ENCODE measurements at regions not wholly inside any gene's neighbourhood (a gene's known extent, or its start where the extent isn't known, plus 50 kb on each side); places are given as distances from the start of the nearest gene placed in this dataset.

DNA sequence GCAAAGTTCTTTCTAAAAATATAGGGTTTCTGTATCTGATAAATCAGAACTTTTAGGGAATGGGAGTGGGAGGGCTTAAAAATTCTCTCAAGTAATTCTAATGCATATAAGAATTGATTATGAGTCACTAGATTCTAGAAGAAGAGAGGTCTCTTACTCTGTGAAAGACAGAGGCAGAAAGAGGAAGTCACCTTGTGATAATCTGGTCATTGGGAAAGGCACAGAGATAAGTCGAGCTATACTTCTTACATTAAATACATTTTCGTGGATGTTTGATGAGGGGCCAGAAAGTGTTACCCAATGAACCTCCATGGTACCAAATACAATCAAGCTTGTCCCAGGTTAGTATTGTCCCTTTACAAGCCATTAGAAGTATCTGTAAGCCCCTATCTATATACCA is 134.4 kb downstream of the MAD2L1 start:
- DNase-seq (ENCODE audit: low spot score): no peak

- no peak for DNase-seq (ENCODE audit: low spot score)
These were observed 136.1 kb downstream of the MAD2L1 start for GRCh38 chr4:119930546-119930945.

GRCh38 chr4:119921830-119922229 is 144.8 kb downstream of the MAD2L1 start:
- no peak for DNase-seq (ENCODE audit: low spot score)

DNA sequence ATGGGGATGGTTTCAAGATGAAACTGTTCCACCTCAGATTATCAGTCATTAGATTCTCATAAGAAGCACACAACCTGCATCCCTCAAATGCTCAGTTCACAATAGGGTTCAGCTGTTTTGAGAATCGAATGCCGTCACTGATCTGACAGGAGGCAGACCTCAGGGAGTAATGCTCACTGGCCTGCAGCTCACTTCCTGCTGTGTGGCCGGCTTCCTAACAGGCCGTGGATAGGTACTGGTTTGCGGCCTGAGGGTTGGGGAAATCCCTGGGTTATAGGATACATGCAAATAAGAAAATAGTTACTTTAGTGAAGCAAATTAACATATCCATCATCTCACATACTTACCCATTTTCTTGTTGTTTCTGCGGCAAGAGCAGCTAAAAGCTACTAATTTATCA is 160.4 kb downstream of the MAD2L1 start:
- no peak for DNase-seq (ENCODE audit: low spot score)

DNA sequence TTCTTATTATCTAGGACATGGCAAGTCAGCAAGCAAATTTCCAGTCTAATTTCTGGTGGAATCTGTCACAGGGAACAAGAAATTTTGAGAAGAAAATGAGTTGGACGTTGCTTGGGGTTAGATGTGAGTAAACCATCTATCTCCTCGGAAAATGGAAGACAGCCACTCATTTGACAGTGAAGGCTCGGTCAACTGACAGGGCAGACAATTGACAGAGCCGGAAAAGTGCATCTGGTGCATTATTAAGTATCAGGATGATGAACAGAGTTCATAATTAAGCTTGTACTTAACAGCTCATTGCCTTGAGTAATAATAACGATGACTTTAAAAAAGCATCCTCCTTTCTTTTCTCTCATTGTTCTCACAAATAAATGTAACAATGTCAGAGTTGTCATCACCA is 168.4 kb downstream of the MAD2L1 start:
- DNase-seq (ENCODE audit: low spot score): no peak

DNA sequence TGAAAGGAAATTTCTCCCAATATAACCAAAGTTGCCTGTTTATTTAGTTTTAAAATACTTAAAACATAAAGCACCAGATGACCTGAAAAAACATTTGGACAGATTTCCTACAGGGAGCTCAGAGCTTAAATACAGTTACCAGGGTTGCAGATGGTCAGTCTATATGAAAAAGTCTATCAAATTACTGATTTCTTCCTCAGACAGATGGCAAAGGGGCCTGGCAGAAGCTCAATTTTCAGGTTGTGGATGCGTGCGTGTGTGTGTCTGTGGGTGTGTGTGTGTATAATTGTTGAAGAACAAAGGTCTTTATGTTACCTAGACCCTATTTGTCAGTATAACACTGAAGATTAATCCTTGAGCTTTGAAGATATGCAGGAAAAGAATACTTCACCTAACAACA is 169.4 kb downstream of the MAD2L1 start:
- no peak for DNase-seq (ENCODE audit: low spot score)

- no peak for DNase-seq (ENCODE audit: low spot score)
These were observed 171.9 kb downstream of the MAD2L1 start for GRCh38 chr4:119894650-119895208.

DNA sequence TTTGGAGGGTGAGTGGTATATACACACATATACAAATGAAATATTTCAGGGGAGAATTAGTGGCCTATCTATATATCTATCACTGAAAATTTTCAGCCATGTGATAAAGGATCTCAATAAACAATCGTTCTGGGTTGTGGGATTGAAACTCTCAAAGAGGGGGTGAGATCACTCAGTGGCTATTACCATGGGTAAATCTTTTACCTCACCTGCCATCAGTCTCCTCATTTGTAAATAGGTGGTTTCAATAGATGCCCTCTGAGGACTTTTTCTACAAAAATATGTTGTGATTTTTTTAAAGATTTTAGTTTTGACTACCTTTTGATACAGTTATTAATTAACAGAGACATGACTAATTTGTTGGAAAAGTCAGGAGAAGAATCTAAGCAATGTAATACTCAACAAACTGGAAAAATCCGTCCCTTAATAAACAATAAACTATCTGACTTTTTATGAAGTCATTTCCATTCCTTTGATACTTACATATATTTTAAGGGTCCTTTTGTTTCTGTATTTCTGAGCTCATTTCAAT is 192.8 kb downstream of the MAD2L1 start:
- no peak for DNase-seq (ENCODE audit: low spot score)

- DNase-seq (ENCODE audit: low spot score): no peak
These were observed 193.5 kb downstream of the MAD2L1 start for GRCh38 chr4:119873132-119873531.

- no peak for DNase-seq (ENCODE audit: low spot score)
These were observed 194.2 kb downstream of the MAD2L1 start for GRCh38 chr4:119872371-119873016.

- DNase-seq (ENCODE audit: low spot score): no peak
These were observed 195.8 kb downstream of the MAD2L1 start for GRCh38 chr4:119870856-119871255.

- DNase-seq (ENCODE audit: low spot score): no peak
These were observed 200.9 kb downstream of the MAD2L1 start for GRCh38 chr4:119865789-119866188.

GRCh38 chr4:119865389-119865788 is 201.3 kb downstream of the MAD2L1 start:
- no peak for DNase-seq (ENCODE audit: low spot score)

DNA sequence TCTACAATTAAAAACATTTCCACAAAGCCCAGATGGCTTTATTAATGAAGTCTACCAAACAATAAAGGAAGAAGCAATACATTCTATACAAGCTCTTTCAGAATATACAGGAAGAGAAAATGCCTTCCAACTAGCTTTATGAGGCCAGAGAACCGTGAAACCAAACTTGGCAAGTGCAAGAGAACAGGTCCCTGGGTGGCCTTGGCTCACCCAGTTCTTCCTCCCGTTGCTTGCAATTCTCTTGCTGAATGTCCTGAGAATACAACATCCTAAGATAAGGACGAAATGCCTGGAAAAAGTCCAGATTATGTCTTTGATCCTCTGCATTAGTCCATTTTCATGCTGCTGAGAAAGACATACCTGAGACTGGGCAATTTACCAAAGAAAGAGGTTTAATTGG is 204.9 kb downstream of the MAD2L1 start:
- no peak for DNase-seq (ENCODE audit: low spot score)

DNA sequence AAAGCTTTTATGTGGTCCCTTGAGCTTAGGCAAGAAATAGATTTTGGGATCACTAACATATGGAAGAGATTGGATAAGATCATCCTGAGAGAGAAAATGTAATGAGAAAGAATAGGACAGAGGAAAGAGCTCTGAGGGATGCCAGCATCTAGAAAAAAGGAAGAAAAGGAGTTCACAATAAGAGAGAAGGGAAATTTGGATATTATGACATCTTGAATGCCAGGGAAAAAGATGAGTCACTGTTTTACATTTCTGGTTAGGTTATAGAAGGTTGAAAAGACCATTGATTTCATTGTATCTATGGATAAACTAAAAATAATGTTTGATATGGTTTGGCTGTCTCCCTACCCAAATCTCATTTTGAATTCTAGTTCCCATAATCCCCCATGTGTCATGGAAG is 208.5 kb downstream of the MAD2L1 start:
- no peak for DNase-seq (ENCODE audit: low spot score)

- no peak for DNase-seq (ENCODE audit: low spot score)
These were observed 212.3 kb downstream of the MAD2L1 start for GRCh38 chr4:119854364-119854763.

GRCh38 chr4:119851649-119852048 is 215.0 kb downstream of the MAD2L1 start:
- DNase-seq (ENCODE audit: low spot score): no peak

- DNase-seq (ENCODE audit: low spot score): no peak
These were observed 212.8 kb upstream of the PDE5A start for GRCh38 chr4:119841361-119841760.

DNA sequence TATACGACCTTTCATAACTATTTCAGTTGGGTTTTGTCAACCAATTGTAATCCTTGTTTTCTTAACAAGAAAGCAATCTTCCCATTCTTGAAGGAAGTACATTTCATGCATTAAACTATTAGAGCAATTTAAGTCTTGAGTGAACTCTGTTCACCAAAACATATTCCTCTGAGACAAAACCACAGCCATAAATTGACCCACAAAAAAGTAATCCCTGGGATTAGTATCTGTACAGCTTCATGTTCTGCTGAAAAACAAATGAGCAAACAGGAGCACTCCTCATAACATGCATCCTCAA is 207.0 kb upstream of the PDE5A start:
- DNase-seq (ENCODE audit: low spot score): no peak

GRCh38 chr4:119834906-119835612 is 206.5 kb upstream of the PDE5A start:
- DNase-seq (ENCODE audit: low spot score): no peak

DNA sequence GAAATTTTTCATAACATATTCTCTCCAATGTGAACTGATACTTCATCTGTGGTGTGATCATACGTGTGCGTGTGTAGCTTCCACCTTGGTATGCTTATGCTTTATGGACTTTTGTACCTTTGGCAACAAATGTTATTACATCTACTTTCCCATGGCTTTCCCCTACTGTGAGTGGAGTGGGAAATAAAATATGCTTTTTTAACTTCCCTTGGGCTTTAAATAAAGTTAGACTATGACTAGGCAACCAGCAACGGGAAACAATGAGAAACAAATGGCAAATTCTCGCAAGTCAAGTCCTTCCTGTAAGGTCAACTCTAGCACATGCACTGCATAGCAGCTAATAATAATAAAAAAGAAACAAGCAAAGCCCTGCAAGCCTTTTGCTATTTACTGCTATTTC is 205.0 kb upstream of the PDE5A start:
- DNase-seq (ENCODE audit: low spot score): no peak

- no peak for DNase-seq (ENCODE audit: low spot score)
These were observed 204.2 kb upstream of the PDE5A start for GRCh38 chr4:119832776-119833175.

DNA sequence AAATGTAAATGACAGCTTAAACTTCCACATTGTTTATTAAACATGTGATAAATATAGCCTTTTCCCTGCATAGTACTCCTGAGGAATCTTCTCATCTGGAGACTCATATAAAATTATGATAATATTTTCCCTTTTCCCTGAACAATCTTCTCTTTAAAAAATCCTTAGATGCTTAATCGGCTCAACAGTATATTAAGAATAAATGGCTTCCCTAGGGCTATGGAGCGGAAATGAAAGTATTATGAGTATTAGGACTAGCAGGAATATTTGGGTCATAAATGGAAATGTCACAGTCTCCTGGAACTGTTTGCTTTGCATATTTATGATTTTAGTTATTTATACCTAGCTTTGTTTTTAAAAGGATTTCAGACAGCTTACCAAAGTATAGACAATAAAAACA is 200.7 kb upstream of the PDE5A start:
- no peak for DNase-seq (ENCODE audit: low spot score)

- no peak for DNase-seq (ENCODE audit: low spot score)
These were observed 197.1 kb upstream of the PDE5A start for GRCh38 chr4:119825696-119826095.

All from SW480 (cell line).